ENCODE measurements at regions not wholly inside any gene's neighbourhood (a gene's known extent, or its start where the extent isn't known, plus 50 kb on each side); places are given as distances from the start of the nearest gene placed in this dataset.

GRCh38 chr12:46473634-46474329 is 101.2 kb upstream of the SLC38A2 start (continued):
- TF ChIP-seq, protein P1, sequence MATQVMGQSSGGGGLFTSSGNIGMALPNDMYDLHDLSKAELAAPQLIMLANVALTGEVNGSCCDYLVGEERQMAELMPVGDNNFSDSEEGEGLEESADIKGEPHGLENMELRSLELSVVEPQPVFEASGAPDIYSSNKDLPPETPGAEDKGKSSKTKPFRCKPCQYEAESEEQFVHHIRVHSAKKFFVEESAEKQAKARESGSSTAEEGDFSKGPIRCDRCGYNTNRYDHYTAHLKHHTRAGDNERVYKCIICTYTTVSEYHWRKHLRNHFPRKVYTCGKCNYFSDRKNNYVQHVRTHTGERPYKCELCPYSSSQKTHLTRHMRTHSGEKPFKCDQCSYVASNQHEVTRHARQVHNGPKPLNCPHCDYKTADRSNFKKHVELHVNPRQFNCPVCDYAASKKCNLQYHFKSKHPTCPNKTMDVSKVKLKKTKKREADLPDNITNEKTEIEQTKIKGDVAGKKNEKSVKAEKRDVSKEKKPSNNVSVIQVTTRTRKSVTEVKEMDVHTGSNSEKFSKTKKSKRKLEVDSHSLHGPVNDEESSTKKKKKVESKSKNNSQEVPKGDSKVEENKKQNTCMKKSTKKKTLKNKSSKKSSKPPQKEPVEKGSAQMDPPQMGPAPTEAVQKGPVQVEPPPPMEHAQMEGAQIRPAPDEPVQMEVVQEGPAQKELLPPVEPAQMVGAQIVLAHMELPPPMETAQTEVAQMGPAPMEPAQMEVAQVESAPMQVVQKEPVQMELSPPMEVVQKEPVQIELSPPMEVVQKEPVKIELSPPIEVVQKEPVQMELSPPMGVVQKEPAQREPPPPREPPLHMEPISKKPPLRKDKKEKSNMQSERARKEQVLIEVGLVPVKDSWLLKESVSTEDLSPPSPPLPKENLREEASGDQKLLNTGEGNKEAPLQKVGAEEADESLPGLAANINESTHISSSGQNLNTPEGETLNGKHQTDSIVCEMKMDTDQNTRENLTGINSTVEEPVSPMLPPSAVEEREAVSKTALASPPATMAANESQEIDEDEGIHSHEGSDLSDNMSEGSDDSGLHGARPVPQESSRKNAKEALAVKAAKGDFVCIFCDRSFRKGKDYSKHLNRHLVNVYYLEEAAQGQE (IDR thresholded peaks at IDR 0.05; ENCODE audit: low read depth) = no peak
- TF ChIP-seq ZNF274 (IDR thresholded peaks at IDR 0.05; ENCODE audit: low read depth, low read length) = no peak

DNA sequence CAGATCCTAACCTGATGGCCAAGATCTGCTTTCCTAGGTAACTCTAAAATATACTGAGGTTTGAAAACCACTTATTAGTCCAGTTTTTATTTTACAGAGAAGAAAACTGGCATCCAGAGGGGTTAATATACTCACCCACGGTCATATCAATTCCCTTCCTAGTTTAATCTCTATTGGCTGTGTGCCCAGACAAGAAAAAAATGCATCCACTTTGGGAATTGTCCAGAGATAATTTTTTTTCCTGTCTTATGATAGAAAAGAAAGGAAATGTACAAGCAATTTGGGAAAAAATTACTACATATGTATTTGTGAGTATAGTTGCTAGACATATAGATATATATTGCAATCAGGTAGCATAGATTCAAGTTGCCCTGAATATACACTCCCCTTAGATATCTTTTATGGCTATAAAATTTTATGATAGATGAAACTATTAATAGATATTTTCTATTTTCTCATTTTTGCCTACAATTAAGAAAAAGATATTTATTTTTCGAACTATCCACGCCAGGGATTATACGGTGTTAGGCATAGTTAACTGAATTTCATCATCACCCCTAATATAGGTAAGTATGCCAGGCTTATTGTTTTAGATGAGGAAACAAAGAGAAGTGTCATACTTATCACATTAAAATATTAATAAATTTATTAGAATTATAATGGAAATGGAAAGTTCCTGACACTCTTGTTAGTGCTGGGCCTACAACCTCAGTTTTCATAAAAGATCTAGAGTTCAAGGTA is 100.5 kb upstream of the SLC38A2 start:
- peak overlapping the region in 1 of 2 experiments; percentile 2; a peak in 1 of 4 replicates for H3K4me3 ChIP-seq (replicated peaks in 1 of 2; ENCODE audit: low read depth in 1 of 2, low read length in 2 of 2)
- H3K4me1 ChIP-seq (ENCODE audit: control insufficient read depth in 1 of 2, insufficient read depth in 2 of 2, low read length in 2 of 2) = peaks cover 91 to 100% of the 10 kb centered on the region in 2 experiments

More for the DNA sequence above, 100.5 kb upstream of the SLC38A2 start:
- TF ChIP-seq ZBTB33 (IDR thresholded peaks at IDR 0.05; ENCODE audit: extremely low read depth, insufficient replicate concordance, low read length) (no peak), RAD21 (IDR thresholded peaks at IDR 0.05; ENCODE audit: low read depth) (peak; percentile 21; the same call in 1 of the 2 replicates), EZH2phosphoT487 (IDR thresholded peaks at IDR 0.05; ENCODE audit: borderline replicate concordance) (no peak), POLR2AphosphoS5 (IDR thresholded peaks at IDR 0.05; ENCODE audit: low read depth, low read length) (peak; percentile 59; the same call in 1 of the 2 replicates), SP1 (IDR thresholded peaks at IDR 0.05; ENCODE audit: low read depth) (peak; percentile 67), FOSL1 (IDR thresholded peaks at IDR 0.05; ENCODE audit: low read depth) (peak; percentile 36; the same call in 1 of the 2 replicates), CEBPB (IDR thresholded peaks at IDR 0.05; ENCODE audit: low read depth) (peak; percentile 12; the same call in 1 of the 2 replicates), CBX3 (IDR thresholded peaks at IDR 0.05; ENCODE audit: low read depth) (no peak), ELF1 (IDR thresholded peaks at IDR 0.05; ENCODE audit: borderline replicate concordance, low read depth) (no peak), JUND (IDR thresholded peaks at IDR 0.05) (peak; percentile 18; the same call in 1 of the 2 replicates), MAX (IDR thresholded peaks at IDR 0.05) (no peak), POLR2A (IDR thresholded peaks at IDR 0.05; ENCODE audit: borderline replicate concordance, extremely low read depth, insufficient read depth, insufficient read length) (no peak), SRF (IDR thresholded peaks at IDR 0.05; ENCODE audit: low read depth) (peak; percentile 10; the same call in 1 of the 2 replicates), EGR1 (IDR thresholded peaks at IDR 0.05; ENCODE audit: low read depth) (peak; percentile 39; the same call in 1 of the 2 replicates), EZH2 (IDR thresholded peaks at IDR 0.05) (no peak)
- TF ChIP-seq, protein P2, sequence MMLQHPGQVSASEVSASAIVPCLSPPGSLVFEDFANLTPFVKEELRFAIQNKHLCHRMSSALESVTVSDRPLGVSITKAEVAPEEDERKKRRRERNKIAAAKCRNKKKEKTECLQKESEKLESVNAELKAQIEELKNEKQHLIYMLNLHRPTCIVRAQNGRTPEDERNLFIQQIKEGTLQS (IDR thresholded peaks at IDR 0.05) = no peak
- TSS peak; percentile 89 for BruUV-seq (replicated peaks)
- peaks cover 27% of the 10 kb centered on the region for H3K79me2 ChIP-seq (ENCODE audit: insufficient read depth, low read length)
- POLR2A ChIA-PET = interaction anchor here (1.0 to 3.0 kb wide), 5 partner anchors 11 to 42 kb away, joined by 3 to 13 read pairs (median 6); no protein-coding TSS in a partner anchor
- H3K27me3 ChIP-seq (ENCODE audit: insufficient read depth, low read length) = no peaks in the 10 kb centered on the region
- peak overlapping the region; percentile 58 for H3K9ac ChIP-seq (ENCODE audit: low read length)
- H4K20me1 ChIP-seq (ENCODE audit: insufficient read depth) = no peaks in the 10 kb centered on the region
- H3K9me2 ChIP-seq (ENCODE audit: insufficient read depth) = no peaks in the 10 kb centered on the region
- no peaks in the 10 kb centered on the region for H3K36me3 ChIP-seq (ENCODE audit: control insufficient read depth in 1 of 2, insufficient read depth in 2 of 2, low read length in 2 of 2)
- DNase-seq (ENCODE audit: low read depth, low spot score) (no peak), ATAC-seq (no peak; the same call in 1 of the 2 replicates)
- H3K27ac ChIP-seq (ENCODE audit: low read depth, low read length) = peak overlapping the region; percentile 100
- peak overlapping the region; percentile 64 for H3K4me2 ChIP-seq (ENCODE audit: low read length)
- no peak overlapping the region for H2AFZ ChIP-seq (ENCODE audit: low read depth, low read length, poor library complexity, severe bottlenecking)
- RAD21 ChIA-PET (ENCODE audit: low non-redundant PET in 1 of 2, low total read pairs in 2 of 2, uncharacterized antibody in 2 of 2, unreplicated experiment in 2 of 2) = no interaction called here
- H3K9me3 ChIP-seq (ENCODE audit: control insufficient read depth in 1 of 2, insufficient read depth in 1 of 2, low read depth in 1 of 2, low read length in 2 of 2) = no peaks in the 10 kb centered on the region
- CTCF ChIA-PET = interaction anchor here (1.7 kb wide), 1 partner anchor 188 kb away, joined by 4 read pairs; no protein-coding TSS in a partner anchor
- intact Hi-C loops (cut with micrococcal nuclease) = loop anchor here (1.0 to 10.0 kb wide), 3 partner anchors 43 to 192 kb away; no protein-coding TSS in a partner anchor

Measured in HCT116 (cell line).